Testis (tissue), 2 donors: ENCODE measurements at regions not wholly inside any gene's neighbourhood (a gene's known extent, or its start where the extent isn't known, plus 50 kb on each side); places are given as distances from the start of the nearest gene placed in this dataset.

Source experiments
- CTCF ChIP-seq, 3 experiments: fragments of 450-650 bp in 2 of 3; fragments of 200-600 bp in 1 of 3; sonication (generic) in 1 of 3; IDR thresholded peaks; one replicate each; pipeline ENCODE4 v1.5.1; 2016 to 2019; ENCODE audit warnings: antibody characterized with exemption in 3 of 3, mild to moderate bottlenecking in 2 of 3, moderate library complexity in 1 of 3
- POLR2A ChIP-seq: fragments of 450-650 bp; IDR thresholded peaks from one replicate; pipeline ENCODE4 v1.6.1; 2017; ENCODE audit warnings: antibody characterized with exemption, mild to moderate bottlenecking, moderate library complexity

DNA sequence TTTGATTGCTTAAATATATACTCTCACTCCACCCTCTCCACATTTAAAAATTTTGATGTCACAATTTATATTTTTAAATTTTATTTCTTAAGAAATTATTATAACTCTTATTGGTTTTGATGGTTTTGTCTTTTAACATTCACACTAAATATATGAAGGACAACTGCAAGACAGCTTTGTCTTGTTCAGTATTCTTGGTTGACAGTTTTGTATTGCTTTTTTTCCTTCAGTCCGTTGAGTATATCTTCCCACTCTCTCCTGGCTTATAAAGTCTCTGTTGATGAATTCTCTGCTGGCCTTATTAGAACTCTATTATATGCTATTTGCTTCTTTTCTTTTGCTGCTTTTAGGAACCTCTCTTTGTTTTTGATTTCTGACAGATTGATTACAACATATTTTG, 392.2 kb downstream of the C6orf118 start:
- no peak for TF ChIP-seq CTCF (IDR thresholded peaks at IDR 0.05)
- no peak for TF ChIP-seq POLR2A
